ENCODE measurements at regions not wholly inside any gene's neighbourhood (a gene's known extent, or its start where the extent isn't known, plus 50 kb on each side); places are given as distances from the start of the nearest gene placed in this dataset.
A peak's percentile ranks its signal among the peaks of the same experiment; 100 is the strongest.

- H3K4me3 ChIP-seq (ENCODE audit: low read depth, low read length): no peak overlapping the region
- no peak for DNase-seq (ENCODE audit: low read depth)
- no peak for TF ChIP-seq CTCF (IDR thresholded peaks at IDR 0.05; ENCODE audit: insufficient read depth, low read depth, low read length, missing control alignments)
Observed at GRCh38 chr1:58119971-58120370, 426.6 kb downstream of the OMA1 start.

GRCh38 chr1:58116284-58116683, 430.2 kb downstream of the OMA1 start:
- no peak for TF ChIP-seq CTCF (IDR thresholded peaks at IDR 0.05; ENCODE audit: insufficient read depth, low read depth, low read length, missing control alignments)
- no peak for DNase-seq (ENCODE audit: low read depth)
- no peak overlapping the region for H3K4me3 ChIP-seq (ENCODE audit: low read depth, low read length)

- no peak for TF ChIP-seq CTCF (IDR thresholded peaks at IDR 0.05; ENCODE audit: insufficient read depth, low read depth, low read length, missing control alignments)
- no peak for DNase-seq (ENCODE audit: low read depth)
- H3K4me3 ChIP-seq (ENCODE audit: low read depth, low read length): no peak overlapping the region
Observed at GRCh38 chr1:58109646-58110200, 436.8 kb downstream of the OMA1 start.

- DNase-seq (ENCODE audit: low read depth): peak; percentile 63
- no peak overlapping the region for H3K4me3 ChIP-seq (ENCODE audit: low read depth, low read length)
- TF ChIP-seq CTCF (IDR thresholded peaks at IDR 0.05; ENCODE audit: insufficient read depth, low read depth, low read length, missing control alignments): no peak
Observed at GRCh38 chr1:58108783-58109182, 437.7 kb downstream of the OMA1 start.

- TF ChIP-seq CTCF (IDR thresholded peaks at IDR 0.05; ENCODE audit: insufficient read depth, low read depth, low read length, missing control alignments): no peak
- H3K4me3 ChIP-seq (ENCODE audit: low read depth, low read length): no peak overlapping the region
- DNase-seq (ENCODE audit: low read depth): peak; percentile 56
Observed at GRCh38 chr1:58107943-58108342, 438.6 kb downstream of the OMA1 start.

- TF ChIP-seq CTCF (IDR thresholded peaks at IDR 0.05; ENCODE audit: insufficient read depth, low read depth, low read length, missing control alignments): no peak
- peak; percentile 32 for DNase-seq (ENCODE audit: low read depth)
- H3K4me3 ChIP-seq (ENCODE audit: low read depth, low read length): no peak overlapping the region
Observed at GRCh38 chr1:58104960-58105359, 441.6 kb downstream of the OMA1 start.

- H3K4me3 ChIP-seq (ENCODE audit: low read depth, low read length): no peak overlapping the region
- no peak for DNase-seq (ENCODE audit: low read depth)
Observed at GRCh38 chr1:58096714-58097113, 449.8 kb downstream of the OMA1 start.

More at GRCh38 chr1:58096714-58097113, 449.8 kb downstream of the OMA1 start:
- no peak for TF ChIP-seq CTCF (IDR thresholded peaks at IDR 0.05; ENCODE audit: insufficient read depth, low read depth, low read length, missing control alignments)
